Endothelial cell of umbilical vein (primary cell): ENCODE measurements at regions not wholly inside any gene's neighbourhood (a gene's known extent, or its start where the extent isn't known, plus 50 kb on each side); places are given as distances from the start of the nearest gene placed in this dataset.

Experiments
- CTCF ChIP-seq, 2 donors: IDR thresholded peaks; 1 replicate in 1 of 2; 2 replicates in 1 of 2; pipeline ENCODE4 v1.5.1; 2011; ENCODE audit warnings: low read length in 2 of 2, mild to moderate bottlenecking in 2 of 2, moderate library complexity in 2 of 2, control low read depth in 1 of 2, inconsistent platforms in 1 of 2, low read depth in 1 of 2; ENCODE audit not compliant: insufficient read depth in 1 of 2; ENCODE audit errors: extremely low read depth in 1 of 2
- EZH2 ChIP-seq: IDR thresholded peaks from 2 replicates; pipeline ENCODE4 v1.6.1; 2012; ENCODE audit warnings: borderline replicate concordance, low read depth, mild to moderate bottlenecking, moderate library complexity, low read length, inconsistent platforms; ENCODE audit not compliant: severe bottlenecking
- TF ChIP-seq, protein P1 (sequence below): IDR thresholded peaks from 2 replicates; pipeline ENCODE4 v1.6.1; 2011; ENCODE audit not compliant: insufficient read depth, insufficient read length

GRCh38 chr12:84038242-84038641 lies 874.4 kb downstream of the SLC6A15 start:
- no peak for TF ChIP-seq CTCF (IDR thresholded peaks at IDR 0.05; ENCODE audit: extremely low read depth in 1 of 2, insufficient read depth in 1 of 2, low read depth in 1 of 2, low read length in 2 of 2)
- TF ChIP-seq, protein P1, sequence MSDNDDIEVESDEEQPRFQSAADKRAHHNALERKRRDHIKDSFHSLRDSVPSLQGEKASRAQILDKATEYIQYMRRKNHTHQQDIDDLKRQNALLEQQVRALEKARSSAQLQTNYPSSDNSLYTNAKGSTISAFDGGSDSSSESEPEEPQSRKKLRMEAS = no peak
- TF ChIP-seq EZH2 = no peak
